Mucosa of descending colon (tissue), 3 donors: ENCODE measurements at regions not wholly inside any gene's neighbourhood (a gene's known extent, or its start where the extent isn't known, plus 50 kb on each side); places are given as distances from the start of the nearest gene placed in this dataset.

Experiments used
- ATAC-seq: fragments of 200-7000 bp; cut with Tn5 transposase; one replicate; pipeline ENCODE4 v1.9.1; 2020; ENCODE audit warnings: mild to moderate bottlenecking, moderate library complexity
- DNase-seq, 3 donors: peaks; one replicate each; pipeline ENCODE4 v3.0.0-alpha.2; 2020
- H3K36me3 ChIP-seq: fragments of 200-600 bp; one replicate; pipeline ENCODE4 v1.8.0; 2021; ENCODE audit warnings: low read depth, mild to moderate bottlenecking
- H3K4me1 ChIP-seq: fragments of 200-600 bp; one replicate; pipeline ENCODE4 v1.8.0; 2021; ENCODE audit warnings: low read depth, mild to moderate bottlenecking
- H3K4me3 ChIP-seq: fragments of 200-600 bp; one replicate; pipeline ENCODE4 v1.8.0; 2021; ENCODE audit warnings: mild to moderate bottlenecking
- H3K9me3 ChIP-seq: fragments of 200-600 bp; one replicate; pipeline ENCODE4 v1.8.0; 2021; ENCODE audit warnings: mild to moderate bottlenecking
- CTCF ChIP-seq: fragments of 200-600 bp; IDR thresholded peaks from one replicate; pipeline ENCODE4 v1.8.0; 2022; ENCODE audit warnings: antibody characterized with exemption, mild to moderate bottlenecking
- intact Hi-C, 2 donors: fragments of 100-400 bp; cut with DNase I in 1 of 2; cut with micrococcal nuclease in 1 of 2; formaldehyde crosslinking; loops; one replicate each; pipeline versions ENCODE4 v1.11.0 to v1.11.1; 2022; cut with DNase I, micrococcal nuclease
- donor health status: DM: no; HTN: no; CAD: no; lungs with moderate emphysema.
- donor health status: DM: no; HTN: no; CAD: no.
- donor health status: DM: no; HTN: yes; CAD: no.

- H3K4me1 ChIP-seq: no peaks in the 10 kb centered on the region
- H3K9me3 ChIP-seq: no peaks in the 10 kb centered on the region
- DNase-seq (no peak), ATAC-seq (no peak)
- no peaks in the 10 kb centered on the region for H3K36me3 ChIP-seq
- H3K4me3 ChIP-seq: no peak overlapping the region
- intact Hi-C loops: no loop called here
- TF ChIP-seq CTCF: no peak
These were observed 556.1 kb downstream of the PLOD2 start for GRCh38 chr3:145604851-145605250.

DNA sequence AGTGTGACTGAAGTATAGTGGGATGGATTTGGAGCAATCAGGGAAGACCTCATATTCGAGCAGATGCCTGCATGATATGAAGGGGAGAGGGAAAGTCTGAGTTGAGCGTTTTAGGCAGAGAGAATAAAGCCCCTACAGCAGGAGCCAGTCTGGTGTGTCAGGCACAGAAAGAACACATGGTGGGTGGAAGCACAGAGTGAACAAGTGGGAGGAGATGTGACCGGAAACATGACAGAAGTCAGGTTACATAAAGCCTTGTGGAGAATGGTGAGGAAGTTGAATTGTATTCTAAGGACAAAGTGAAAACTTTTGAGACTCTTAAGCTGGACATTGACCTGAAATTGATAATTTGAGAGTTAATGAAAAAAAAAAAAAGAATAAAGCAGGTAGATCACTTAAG lies 541.0 kb downstream of the PLOD2 start:
- H3K9me3 ChIP-seq: peaks cover 9% of the 10 kb centered on the region
- intact Hi-C loops: no loop called here
- no peaks in the 10 kb centered on the region for H3K36me3 ChIP-seq
- H3K4me1 ChIP-seq: no peaks in the 10 kb centered on the region
- DNase-seq (no peak), ATAC-seq (no peak)
- no peak for TF ChIP-seq CTCF
- no peak overlapping the region for H3K4me3 ChIP-seq

DNA sequence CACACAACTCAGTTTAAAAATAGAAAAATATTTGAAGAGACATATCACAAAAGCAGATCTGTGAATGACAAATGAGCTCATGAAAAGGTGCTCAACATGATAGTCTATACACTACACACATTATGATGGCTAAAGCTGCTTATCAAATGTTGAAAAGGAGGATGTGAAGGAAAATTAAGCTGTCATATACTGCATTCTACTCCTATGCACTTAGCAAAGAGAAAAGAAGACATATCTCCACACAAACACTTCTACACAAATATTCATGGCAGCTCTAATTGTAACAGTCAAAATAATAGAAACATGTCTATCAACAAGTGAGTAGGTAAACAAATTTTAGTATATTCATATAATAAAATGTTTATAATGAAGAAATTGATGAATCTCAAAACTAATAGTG lies 540.5 kb downstream of the PLOD2 start:
- ATAC-seq: no peak
- intact Hi-C loops: no loop called here

GRCh38 chr3:145623349-145623748 lies 537.6 kb downstream of the PLOD2 start:
- Histone ChIP-seq H3K4me1 (no peaks in the 10 kb centered on the region), H3K36me3 (no peaks in the 10 kb centered on the region), H3K9me3 (no peaks in the 10 kb centered on the region), H3K4me3 (no peak overlapping the region)
- DNase-seq (no peak), ATAC-seq (no peak)
- intact Hi-C loops: no loop called here
- no peak for TF ChIP-seq CTCF

More for the DNA sequence above, 540.5 kb downstream of the PLOD2 start:
- H3K4me3 ChIP-seq: no peak overlapping the region
- peaks cover 9% of the 10 kb centered on the region for H3K9me3 ChIP-seq
- no peaks in the 10 kb centered on the region for H3K36me3 ChIP-seq
- TF ChIP-seq CTCF: no peak
- no peak for DNase-seq
- H3K4me1 ChIP-seq: no peaks in the 10 kb centered on the region

DNA sequence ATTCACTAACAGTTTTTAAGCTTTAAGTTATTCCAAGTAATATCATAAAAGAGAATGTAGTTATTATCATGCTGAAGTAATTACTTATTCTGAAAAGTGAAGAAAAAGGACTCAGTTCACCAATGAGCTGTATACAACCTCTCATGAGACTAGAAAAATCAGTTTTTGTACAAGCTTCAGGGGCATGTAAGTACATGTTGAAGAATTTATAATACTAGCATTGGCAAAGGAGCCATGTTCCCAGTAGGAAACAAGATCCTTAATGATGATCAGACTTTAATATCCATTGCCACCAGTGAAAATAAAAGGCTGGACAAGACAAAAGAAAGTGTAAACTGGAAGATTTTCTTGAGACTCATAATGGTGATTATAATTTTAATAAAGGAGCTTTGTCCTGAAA lies 532.8 kb downstream of the PLOD2 start:
- no peaks in the 10 kb centered on the region for H3K4me1 ChIP-seq
- no peak for TF ChIP-seq CTCF
- no peak for ATAC-seq
- intact Hi-C loops: no loop called here
- H3K9me3 ChIP-seq: peaks cover 13% of the 10 kb centered on the region
- H3K36me3 ChIP-seq: no peaks in the 10 kb centered on the region
- no peak for DNase-seq
- no peak overlapping the region for H3K4me3 ChIP-seq

DNA sequence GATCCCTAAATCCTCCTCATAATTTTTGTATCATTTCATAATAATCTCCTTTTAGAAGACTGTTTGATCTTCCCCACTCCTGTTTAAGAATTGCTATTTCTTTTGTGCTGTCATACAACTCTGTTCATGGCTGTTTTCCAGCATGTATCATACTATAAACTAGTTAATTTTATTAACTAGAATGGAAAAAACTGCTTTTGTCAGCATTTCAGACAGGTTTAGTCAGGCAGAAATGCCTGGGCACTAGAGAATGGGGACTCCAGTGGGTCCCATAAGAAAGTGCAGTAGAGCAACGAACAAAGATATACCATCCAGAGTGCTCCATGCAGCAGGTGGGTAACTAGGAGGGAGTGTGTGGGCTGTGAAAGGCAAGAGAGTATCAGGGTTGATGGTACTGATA lies 523.9 kb downstream of the PLOD2 start:
- TF ChIP-seq CTCF: no peak
- intact Hi-C loops: no loop called here

More for the DNA sequence above, 523.9 kb downstream of the PLOD2 start:
- ATAC-seq: no peak
- no peak for DNase-seq
- Histone ChIP-seq H3K36me3 (no peaks in the 10 kb centered on the region), H3K4me1 (no peaks in the 10 kb centered on the region), H3K4me3 (no peak overlapping the region), H3K9me3 (peaks cover 4% of the 10 kb centered on the region)
